PC-3 (cell line): ENCODE measurements at regions not wholly inside any gene's neighbourhood (a gene's known extent, or its start where the extent isn't known, plus 50 kb on each side); places are given as distances from the start of the nearest gene placed in this dataset.

Experiments
- EZH2 ChIP-seq: fragments of 300-600 bp; sonication (generic); IDR thresholded peaks from one replicate; pipeline ENCODE4 v1.6.1; 2017; ENCODE audit warnings: antibody characterized with exemption, mild to moderate bottlenecking, low read length; ENCODE audit not compliant: unreplicated experiment
- EZH2phosphoT487 ChIP-seq: fragments of 300-600 bp; sonication (generic); IDR thresholded peaks from 2 replicates; pipeline ENCODE4 v1.6.1; 2018; ENCODE audit warnings: mild to moderate bottlenecking, antibody characterized with exemption, low read length, borderline replicate concordance
- TF ChIP-seq, protein P1 (sequence below): fragments of 300-600 bp; sonication (generic); conservative IDR thresholded peaks from 2 replicates; pipeline ENCODE4 v1.5.1; 2017; ENCODE audit warnings: antibody characterized with exemption, low read depth, mild to moderate bottlenecking, low read length

- TF ChIP-seq, protein P1, sequence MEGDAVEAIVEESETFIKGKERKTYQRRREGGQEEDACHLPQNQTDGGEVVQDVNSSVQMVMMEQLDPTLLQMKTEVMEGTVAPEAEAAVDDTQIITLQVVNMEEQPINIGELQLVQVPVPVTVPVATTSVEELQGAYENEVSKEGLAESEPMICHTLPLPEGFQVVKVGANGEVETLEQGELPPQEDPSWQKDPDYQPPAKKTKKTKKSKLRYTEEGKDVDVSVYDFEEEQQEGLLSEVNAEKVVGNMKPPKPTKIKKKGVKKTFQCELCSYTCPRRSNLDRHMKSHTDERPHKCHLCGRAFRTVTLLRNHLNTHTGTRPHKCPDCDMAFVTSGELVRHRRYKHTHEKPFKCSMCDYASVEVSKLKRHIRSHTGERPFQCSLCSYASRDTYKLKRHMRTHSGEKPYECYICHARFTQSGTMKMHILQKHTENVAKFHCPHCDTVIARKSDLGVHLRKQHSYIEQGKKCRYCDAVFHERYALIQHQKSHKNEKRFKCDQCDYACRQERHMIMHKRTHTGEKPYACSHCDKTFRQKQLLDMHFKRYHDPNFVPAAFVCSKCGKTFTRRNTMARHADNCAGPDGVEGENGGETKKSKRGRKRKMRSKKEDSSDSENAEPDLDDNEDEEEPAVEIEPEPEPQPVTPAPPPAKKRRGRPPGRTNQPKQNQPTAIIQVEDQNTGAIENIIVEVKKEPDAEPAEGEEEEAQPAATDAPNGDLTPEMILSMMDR = no peak
- TF ChIP-seq EZH2 (no peak), EZH2phosphoT487 (no peak)
These were observed 123.6 kb downstream of the UQCRFS1 start for GRCh38 chr19:29089315-29089870.
